H9 (cell line): ENCODE measurements at regions not wholly inside any gene's neighbourhood (a gene's known extent, or its start where the extent isn't known, plus 50 kb on each side); places are given as distances from the start of the nearest gene placed in this dataset.

ENCODE experiments used
- DNase-seq: peaks from one replicate; pipeline ENCODE4 v3.0.0-alpha.2; 2017
- H2AFZ ChIP-seq: one replicate; pipeline ENCODE4 v1.6.1; 2013; ENCODE audit warnings: mild to moderate bottlenecking, low read length, control low read depth, moderate library complexity
- H2AK5ac ChIP-seq: 2 replicates; pipeline ENCODE4 v1.6.1; 2013; ENCODE audit warnings: low read length, control low read depth, mixed read lengths; ENCODE audit not compliant: insufficient read length
- H2BK120ac ChIP-seq: one replicate; pipeline ENCODE4 v1.6.1; 2013; ENCODE audit warnings: low read depth, mild to moderate bottlenecking, low read length, control low read depth, inconsistent platforms; ENCODE audit not compliant: poor library complexity, severe bottlenecking
- H2BK12ac ChIP-seq: 2 replicates; pipeline ENCODE4 v1.6.1; 2013; ENCODE audit warnings: low read length, control low read depth, mixed read lengths, low read depth; ENCODE audit not compliant: insufficient read length
- H2BK15ac ChIP-seq: 2 replicates; pipeline ENCODE4 v1.6.1; 2013; ENCODE audit warnings: low read depth, low read length, control low read depth
- H2BK20ac ChIP-seq: one replicate; pipeline ENCODE4 v1.6.1; 2013; ENCODE audit warnings: low read depth, mild to moderate bottlenecking, low read length, control low read depth, inconsistent platforms; ENCODE audit not compliant: poor library complexity, severe bottlenecking
- H2BK5ac ChIP-seq: 2 replicates; pipeline ENCODE4 v1.6.1; 2013; ENCODE audit warnings: low read length, control low read depth, mixed read lengths; ENCODE audit not compliant: insufficient read length
- H3K14ac ChIP-seq: 2 replicates; pipeline ENCODE4 v1.6.1; 2013; ENCODE audit warnings: low read length, control low read depth; ENCODE audit not compliant: insufficient read depth
- H3K18ac ChIP-seq: 2 replicates; pipeline ENCODE4 v1.6.1; 2013; ENCODE audit warnings: low read depth, mild to moderate bottlenecking, mixed read lengths, low read length, control low read depth; ENCODE audit not compliant: insufficient read length
- H3K23ac ChIP-seq: 2 replicates; pipeline ENCODE4 v1.6.1; 2013; ENCODE audit warnings: low read length, control low read depth, mixed read lengths, low read depth; ENCODE audit not compliant: insufficient read length
- H3K23me2 ChIP-seq: 2 replicates; pipeline ENCODE4 v1.6.1; 2013; ENCODE audit warnings: low read depth, mild to moderate bottlenecking, mixed read lengths, low read length, control low read depth; ENCODE audit not compliant: insufficient read length, poor library complexity, severe bottlenecking
- H3K27ac ChIP-seq: 2 replicates; pipeline ENCODE4 v1.5.1; 2013; ENCODE audit warnings: low read length, control low read depth, mixed read lengths, low read depth; ENCODE audit not compliant: insufficient read length
- H3K27me3 ChIP-seq: 2 replicates; pipeline ENCODE4 v1.6.1; 2013; ENCODE audit warnings: low read length, control low read depth, inconsistent platforms; ENCODE audit not compliant: insufficient read depth
- H3K4ac ChIP-seq: 2 replicates; pipeline ENCODE4 v1.6.1; 2013; ENCODE audit warnings: low read depth, mild to moderate bottlenecking, control low read depth, inconsistent platforms, low read length, moderate library complexity
- H3K4me1 ChIP-seq: 2 replicates; pipeline ENCODE4 v1.6.1; 2013; ENCODE audit warnings: low read length, control low read depth, inconsistent platforms; ENCODE audit not compliant: insufficient read depth
- H3K4me2 ChIP-seq: 2 replicates; pipeline ENCODE4 v1.6.1; 2013; ENCODE audit warnings: low read length, control low read depth, mixed read lengths; ENCODE audit not compliant: insufficient read length, insufficient read depth
- H3K56ac ChIP-seq: 2 replicates; pipeline ENCODE4 v1.6.1; 2013; ENCODE audit warnings: low read depth, mild to moderate bottlenecking, mixed read lengths, low read length, control low read depth; ENCODE audit not compliant: insufficient read length
- H3K79me1 ChIP-seq: 2 replicates; pipeline ENCODE4 v1.6.1; 2013; ENCODE audit warnings: low read depth, mild to moderate bottlenecking, moderate library complexity, low read length, control low read depth, inconsistent platforms; ENCODE audit not compliant: insufficient read depth, poor library complexity, severe bottlenecking
- H3K79me2 ChIP-seq: 2 replicates; pipeline ENCODE4 v1.6.1; 2013; ENCODE audit warnings: low read length, control low read depth, inconsistent platforms; ENCODE audit not compliant: insufficient read depth
- H3K9ac ChIP-seq: 2 replicates; pipeline ENCODE4 v1.6.1; 2013; ENCODE audit warnings: low read length, control low read depth, mixed read lengths; ENCODE audit not compliant: insufficient read length; ENCODE audit errors: extremely low read depth
- H3K9me3 ChIP-seq: one replicate; pipeline ENCODE4 v1.6.1; 2013; ENCODE audit warnings: low read depth, low read length, inconsistent platforms; ENCODE audit not compliant: control insufficient read depth
- H3T11ph ChIP-seq: one replicate; pipeline ENCODE4 v1.6.1; 2013; ENCODE audit warnings: mild to moderate bottlenecking, low read length, control low read depth, inconsistent platforms
- H4K20me1 ChIP-seq: one replicate; pipeline ENCODE4 v1.6.1; 2013; ENCODE audit not compliant: control insufficient read depth, insufficient read length, insufficient read depth
- H4K5ac ChIP-seq: 2 replicates; pipeline ENCODE4 v1.6.1; 2013; ENCODE audit warnings: low read depth, mild to moderate bottlenecking, mixed read lengths, low read length, control low read depth; ENCODE audit not compliant: insufficient read length
- H4K8ac ChIP-seq: replicated peaks from 2 replicates; pipeline ENCODE4 v1.6.1; 2013; ENCODE audit warnings: low read length, control low read depth, mixed read lengths, low read depth; ENCODE audit not compliant: insufficient read length
- H4K91ac ChIP-seq: 2 replicates; pipeline ENCODE4 v1.6.1; 2013; ENCODE audit warnings: low read depth, mild to moderate bottlenecking, moderate library complexity, mixed read lengths, low read length, control low read depth; ENCODE audit not compliant: insufficient read length
- H3K27ac Mint-ChIP-seq, 3 experiments: 2 replicates in 2 of 3; 3 replicates in 1 of 3; pipeline ENCODE4 v1.8.0; 2020 to 2021; ENCODE audit warnings: mixed read lengths in 3 of 3, mild to moderate bottlenecking in 1 of 3, moderate library complexity in 1 of 3
- H3K27me3 Mint-ChIP-seq: 2 replicates; pipeline ENCODE4 v1.8.0; 2021; ENCODE audit warnings: low read depth, mild to moderate bottlenecking, moderate library complexity, mixed read lengths
- H3K36me3 Mint-ChIP-seq, 3 experiments: 2 replicates in 2 of 3; 3 replicates in 1 of 3; pipeline ENCODE4 v1.8.0; 2020 to 2021; ENCODE audit warnings: low read depth in 3 of 3, mixed read lengths in 3 of 3; ENCODE audit not compliant: insufficient read depth in 1 of 3
- H3K4me1 Mint-ChIP-seq, 2 experiments: 2 replicates each; pipeline ENCODE4 v1.8.0; 2020; ENCODE audit warnings: mixed read lengths in 2 of 2
- H3K4me3 Mint-ChIP-seq, 2 experiments: 2 replicates in 1 of 2; 3 replicates in 1 of 2; pipeline ENCODE4 v1.8.0; 2020 to 2021; ENCODE audit warnings: mild to moderate bottlenecking in 2 of 2, mixed read lengths in 2 of 2, moderate library complexity in 1 of 2
- H3K9me3 Mint-ChIP-seq, 2 experiments: 2 replicates in 1 of 2; 3 replicates in 1 of 2; pipeline ENCODE4 v1.8.0; 2020; ENCODE audit warnings: mild to moderate bottlenecking in 2 of 2, mixed read lengths in 2 of 2, moderate library complexity in 1 of 2
- WGBS: extraction: QIAGEN DNeasy Blood & Tissue Kit; methylation state at CpG from one replicate; pipeline ENCODE4 v1.1.7; 2013; ENCODE audit warnings: missing lambda C conversion rate, low lambda C conversion rate, mixed read lengths; ENCODE audit not compliant: insufficient read length; ENCODE audit errors: extremely low coverage; 5-methylcytosine and 5-hydroxymethylcytosine counted together
- TF ChIP-seq, protein P1 (sequence below): fragments of 200-600 bp; sonication (generic); conservative IDR thresholded peaks from 3 replicates; pipeline ENCODE4 v1.8.0; 2021; ENCODE audit warnings: antibody characterized with exemption, mild to moderate bottlenecking

DNA sequence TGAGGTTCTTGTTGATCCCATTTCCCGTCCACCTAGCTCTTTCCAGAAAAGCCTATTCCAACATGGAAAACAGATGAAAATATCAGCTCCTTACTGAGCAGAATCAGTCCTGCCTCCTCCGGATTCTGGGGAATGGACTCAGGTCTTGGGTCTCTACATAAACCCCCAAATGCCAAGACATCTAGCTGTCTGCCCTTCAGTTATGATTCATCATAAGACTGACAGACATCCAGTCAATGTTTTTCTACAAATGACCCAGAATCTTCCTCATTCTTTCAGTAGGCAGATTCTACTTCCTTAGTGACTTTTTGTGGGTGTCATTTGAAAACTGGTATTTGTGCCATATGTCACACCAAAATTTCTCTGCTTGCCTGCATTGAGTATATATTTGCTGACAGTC is 103.0 kb upstream of the TGFBR2 start:
- Histone ChIP-seq H4K5ac (no peak overlapping the region), H2BK12ac (no peak overlapping the region), H3K56ac (no peak overlapping the region), H3K23ac (no peak overlapping the region), H3K79me2 (no peaks in the 10 kb centered on the region), H2BK5ac (no peak overlapping the region), H3T11ph (no peak overlapping the region), H3K9me3 (no peaks in the 10 kb centered on the region), H2AFZ (no peak overlapping the region), H3K27ac (no peak overlapping the region), H3K14ac (no peak overlapping the region), H2BK15ac (no peak overlapping the region), H4K8ac (no peak overlapping the region), H4K20me1 (no peaks in the 10 kb centered on the region), H3K18ac (no peak overlapping the region), H3K79me1 (no peaks in the 10 kb centered on the region), H4K91ac (no peak overlapping the region), H2AK5ac (no peak overlapping the region), H3K4me2 (no peak overlapping the region), H3K23me2 (no peaks in the 10 kb centered on the region), H2BK120ac (no peak overlapping the region), H2BK20ac (no peak overlapping the region), H3K27me3 (no peaks in the 10 kb centered on the region), H3K9ac (no peak overlapping the region), H3K4me1 (no peaks in the 10 kb centered on the region; the same call in 1 of the 2 replicates), H3K4ac (no peak overlapping the region)
- Mint-ChIP-seq H3K27ac (peak overlapping the region in 1 of 3 experiments; percentile 37; a peak in 1 of 7 replicates), H3K4me1 (peaks cover 4 to 6% of the 10 kb centered on the region in 2 experiments), H3K4me3 (no peak overlapping the region), H3K27me3 (no peaks in the 10 kb centered on the region; the same call in 1 of the 2 replicates), H3K36me3 (no peaks in the 10 kb centered on the region), H3K9me3 (no peaks in the 10 kb centered on the region; a peak in 3 of 5 replicates)
- no peak for DNase-seq
- TF ChIP-seq, protein P1, sequence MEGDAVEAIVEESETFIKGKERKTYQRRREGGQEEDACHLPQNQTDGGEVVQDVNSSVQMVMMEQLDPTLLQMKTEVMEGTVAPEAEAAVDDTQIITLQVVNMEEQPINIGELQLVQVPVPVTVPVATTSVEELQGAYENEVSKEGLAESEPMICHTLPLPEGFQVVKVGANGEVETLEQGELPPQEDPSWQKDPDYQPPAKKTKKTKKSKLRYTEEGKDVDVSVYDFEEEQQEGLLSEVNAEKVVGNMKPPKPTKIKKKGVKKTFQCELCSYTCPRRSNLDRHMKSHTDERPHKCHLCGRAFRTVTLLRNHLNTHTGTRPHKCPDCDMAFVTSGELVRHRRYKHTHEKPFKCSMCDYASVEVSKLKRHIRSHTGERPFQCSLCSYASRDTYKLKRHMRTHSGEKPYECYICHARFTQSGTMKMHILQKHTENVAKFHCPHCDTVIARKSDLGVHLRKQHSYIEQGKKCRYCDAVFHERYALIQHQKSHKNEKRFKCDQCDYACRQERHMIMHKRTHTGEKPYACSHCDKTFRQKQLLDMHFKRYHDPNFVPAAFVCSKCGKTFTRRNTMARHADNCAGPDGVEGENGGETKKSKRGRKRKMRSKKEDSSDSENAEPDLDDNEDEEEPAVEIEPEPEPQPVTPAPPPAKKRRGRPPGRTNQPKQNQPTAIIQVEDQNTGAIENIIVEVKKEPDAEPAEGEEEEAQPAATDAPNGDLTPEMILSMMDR: no peak
- no CpG with 5 or more reads among the region's 2 CpGs for WGBS
